ENCODE measurements at regions not wholly inside any gene's neighbourhood (a gene's known extent, or its start where the extent isn't known, plus 50 kb on each side); places are given as distances from the start of the nearest gene placed in this dataset.

GRCh38 chr2:74059137-74059775, 74.5 kb downstream of the TET3 start:
- DNase-seq (no peak), ATAC-seq (no peak)
- intact Hi-C loops (cut with micrococcal nuclease): no loop called here

DNA sequence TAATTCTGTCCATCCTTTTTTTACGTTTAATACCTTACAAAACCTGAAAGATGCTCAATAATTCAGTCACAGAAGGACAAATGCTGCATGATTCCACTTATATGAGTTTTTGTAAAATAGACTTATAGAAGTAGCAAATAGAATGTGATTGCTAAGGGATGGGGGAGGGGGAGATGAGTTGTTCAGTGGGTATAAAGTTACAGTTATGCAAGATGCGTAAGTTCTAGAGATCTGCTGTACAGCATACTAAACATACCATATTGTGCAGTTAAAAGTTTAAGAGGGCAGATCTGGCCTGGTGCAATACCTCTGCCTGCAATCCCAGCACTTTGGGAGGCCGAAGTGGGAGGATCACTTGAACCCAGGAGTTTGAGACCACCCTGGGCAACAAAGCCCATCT, 78.8 kb downstream of the TET3 start:
- intact Hi-C loops (cut with micrococcal nuclease): no loop called here
- ATAC-seq: no peak
- DNase-seq: no peak

GRCh38 chr2:74065456-74065855, 80.7 kb downstream of the TET3 start:
- intact Hi-C loops (cut with micrococcal nuclease): loop anchor here (5.0 kb wide), 1 partner anchor 237 kb away; no protein-coding TSS in a partner anchor
- DNase-seq (no peak), ATAC-seq (no peak)

GRCh38 chr2:74066491-74067203, 81.1 kb downstream of the BOLA3 start:
- ATAC-seq (peak; percentile 47), DNase-seq (no peak)
- intact Hi-C loops (cut with micrococcal nuclease): loop anchor here (5.0 kb wide), 1 partner anchor 236 kb away; no protein-coding TSS in a partner anchor

DNA sequence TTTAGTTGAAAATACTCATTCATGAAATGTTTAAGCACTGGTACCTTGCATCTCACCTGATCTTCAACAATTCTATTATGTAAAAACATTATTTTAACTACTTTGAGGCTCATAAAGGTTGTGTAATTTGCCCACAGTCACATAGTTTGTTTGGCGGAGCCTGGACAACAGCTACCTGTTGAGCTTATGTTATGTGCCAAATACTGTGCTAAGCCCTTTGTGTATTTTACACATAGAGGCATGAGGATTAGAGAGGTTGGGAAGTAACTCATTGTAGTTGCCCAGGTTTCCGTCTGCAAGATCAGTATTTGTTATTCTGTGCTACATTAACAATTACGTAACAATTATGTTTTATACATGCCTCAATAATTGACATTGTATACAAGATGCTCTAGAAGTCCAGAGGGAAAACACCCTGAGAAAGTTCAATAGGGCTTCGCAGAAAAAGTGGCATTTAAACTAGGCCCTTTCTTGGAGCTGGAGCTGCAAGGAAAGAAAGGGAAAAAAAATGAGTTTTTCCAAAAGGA, 80.4 kb downstream of the BOLA3 start:
- ATAC-seq (no peak), DNase-seq (no peak)
- intact Hi-C loops (cut with micrococcal nuclease): loop anchor here (5.0 kb wide), 1 partner anchor 235 kb away; no protein-coding TSS in a partner anchor

DNA sequence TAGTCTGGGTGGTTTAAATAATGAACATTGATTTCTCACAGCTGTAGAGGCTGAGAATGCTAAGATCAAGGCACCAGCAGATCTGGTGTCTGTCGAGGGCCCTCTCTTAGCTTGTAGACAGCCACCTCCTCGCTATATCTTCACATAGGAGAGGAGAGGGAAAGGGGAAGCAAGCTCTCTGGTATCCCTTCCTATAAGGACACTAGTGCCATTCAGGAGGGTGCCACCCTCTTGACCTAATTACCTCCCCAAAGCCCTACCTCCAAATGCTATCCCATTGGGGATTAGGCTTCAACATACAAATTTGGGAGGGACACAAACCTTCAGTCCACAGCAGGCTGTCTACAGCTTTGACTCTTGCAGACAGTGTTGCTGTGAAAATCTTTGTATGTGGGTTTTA, 76.7 kb downstream of the BOLA3 start:
- DNase-seq: no peak
- intact Hi-C loops (cut with micrococcal nuclease): no loop called here
- no peak for ATAC-seq

- intact Hi-C loops (cut with micrococcal nuclease): no loop called here
- DNase-seq: no peak
- no peak for ATAC-seq
Measured at GRCh38 chr2:74071426-74071825, 76.3 kb downstream of the BOLA3 start.

DNA sequence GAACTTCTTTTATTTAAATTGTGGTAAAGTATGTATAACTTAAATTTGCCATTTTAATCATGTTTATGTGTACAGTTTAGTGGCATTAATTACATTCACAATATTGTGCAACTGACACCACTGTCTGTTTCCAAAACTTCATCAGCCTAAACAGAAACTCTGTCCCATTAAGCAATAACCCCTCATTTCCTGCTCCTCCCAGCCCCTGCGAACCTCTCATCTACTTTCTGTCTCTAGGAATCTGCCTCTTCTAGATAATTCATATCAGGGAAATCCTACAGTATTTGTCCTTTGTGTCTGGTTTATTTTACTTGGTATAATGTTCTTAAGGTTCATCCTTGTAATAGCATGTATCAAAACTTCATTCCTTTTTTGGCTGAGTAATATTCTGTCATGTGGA, 75.1 kb downstream of the BOLA3 start:
- DNase-seq (no peak), ATAC-seq (no peak)
- intact Hi-C loops (cut with micrococcal nuclease): no loop called here

GRCh38 chr2:74074487-74074886, 73.2 kb downstream of the BOLA3 start:
- intact Hi-C loops (cut with micrococcal nuclease): no loop called here
- DNase-seq: no peak
- ATAC-seq: no peak

GRCh38 chr2:74076074-74076470, 71.6 kb downstream of the BOLA3 start:
- DNase-seq (no peak), ATAC-seq (no peak)
- intact Hi-C loops (cut with micrococcal nuclease): no loop called here

- intact Hi-C loops (cut with micrococcal nuclease): no loop called here
- ATAC-seq (peak; percentile 85), DNase-seq (no peak)
Measured at GRCh38 chr2:74077636-74078035, 70.1 kb downstream of the BOLA3 start.

DNA sequence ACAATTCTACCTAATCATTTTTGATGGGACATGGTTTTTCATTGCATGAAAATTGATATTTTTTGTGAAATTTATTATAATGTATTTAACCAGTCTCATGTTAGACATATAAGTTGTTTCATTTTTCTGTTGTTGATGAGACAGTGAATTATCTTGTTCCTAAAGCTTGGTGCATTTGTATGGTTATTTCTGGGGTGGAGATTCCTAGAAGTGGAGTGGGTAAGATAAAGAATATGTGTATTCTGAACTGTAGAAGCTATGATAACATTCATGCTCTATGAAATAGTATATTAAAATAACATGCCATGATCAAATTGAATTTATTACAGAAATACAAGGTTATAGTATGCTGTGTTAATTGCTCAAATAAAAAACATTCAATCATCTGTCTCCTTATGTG, 69.2 kb downstream of the BOLA3 start:
- ATAC-seq (no peak), DNase-seq (no peak)
- intact Hi-C loops (cut with micrococcal nuclease): no loop called here

GRCh38 chr2:74079522-74080341, 68.0 kb downstream of the BOLA3 start:
- intact Hi-C loops (cut with micrococcal nuclease): no loop called here
- ATAC-seq: no peak
- no peak for DNase-seq

- ATAC-seq (no peak), DNase-seq (no peak)
- intact Hi-C loops (cut with micrococcal nuclease): no loop called here
Measured at GRCh38 chr2:74080346-74080745, 67.4 kb downstream of the BOLA3 start.

GRCh38 chr2:74081030-74081762, 66.5 kb downstream of the BOLA3 start:
- intact Hi-C loops (cut with micrococcal nuclease): no loop called here
- DNase-seq (no peak), ATAC-seq (no peak)

DNA sequence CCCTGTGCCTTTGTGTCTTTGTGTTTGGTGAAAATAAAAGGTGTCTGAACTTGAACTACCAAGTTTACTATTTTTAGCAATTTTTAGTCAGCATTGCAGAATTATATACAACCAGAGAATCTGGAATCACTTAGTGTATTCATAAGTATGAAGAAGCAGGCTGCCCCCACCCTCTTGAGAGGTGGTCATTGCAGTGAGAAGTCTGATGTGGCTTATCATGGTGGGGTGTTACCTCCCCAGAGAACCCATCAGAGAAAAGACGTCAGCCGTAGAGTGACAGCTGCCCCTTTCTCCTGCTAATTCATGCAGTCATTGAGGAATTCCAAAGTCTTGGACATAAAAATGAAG, 66.0 kb downstream of the BOLA3 start:
- DNase-seq: no peak
- ATAC-seq: no peak
- intact Hi-C loops (cut with micrococcal nuclease): no loop called here

DNA sequence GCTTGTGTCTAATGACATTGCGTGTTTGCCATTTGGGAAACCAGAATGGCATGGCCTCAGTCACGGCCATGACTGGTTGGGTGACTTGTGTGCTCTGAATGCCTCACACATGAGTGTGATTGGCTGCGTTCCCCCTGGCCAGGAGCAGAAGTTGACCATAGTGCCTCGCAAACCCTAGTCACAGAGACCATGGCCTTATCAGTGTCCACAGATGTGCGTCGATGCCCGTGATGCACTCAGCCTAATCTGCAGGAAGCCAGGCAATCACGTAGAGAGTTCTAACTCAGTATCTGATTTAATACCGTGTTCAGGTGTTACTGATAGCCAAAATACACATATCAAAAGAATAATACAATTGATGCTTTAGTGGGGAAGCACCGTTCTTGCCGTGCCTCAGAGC, 64.0 kb downstream of the BOLA3 start:
- no peak for ATAC-seq
- no peak for DNase-seq
- intact Hi-C loops (cut with micrococcal nuclease): no loop called here
